ENCODE measurements at regions not wholly inside any gene's neighbourhood (a gene's known extent, or its start where the extent isn't known, plus 50 kb on each side); places are given as distances from the start of the nearest gene placed in this dataset.

DNA sequence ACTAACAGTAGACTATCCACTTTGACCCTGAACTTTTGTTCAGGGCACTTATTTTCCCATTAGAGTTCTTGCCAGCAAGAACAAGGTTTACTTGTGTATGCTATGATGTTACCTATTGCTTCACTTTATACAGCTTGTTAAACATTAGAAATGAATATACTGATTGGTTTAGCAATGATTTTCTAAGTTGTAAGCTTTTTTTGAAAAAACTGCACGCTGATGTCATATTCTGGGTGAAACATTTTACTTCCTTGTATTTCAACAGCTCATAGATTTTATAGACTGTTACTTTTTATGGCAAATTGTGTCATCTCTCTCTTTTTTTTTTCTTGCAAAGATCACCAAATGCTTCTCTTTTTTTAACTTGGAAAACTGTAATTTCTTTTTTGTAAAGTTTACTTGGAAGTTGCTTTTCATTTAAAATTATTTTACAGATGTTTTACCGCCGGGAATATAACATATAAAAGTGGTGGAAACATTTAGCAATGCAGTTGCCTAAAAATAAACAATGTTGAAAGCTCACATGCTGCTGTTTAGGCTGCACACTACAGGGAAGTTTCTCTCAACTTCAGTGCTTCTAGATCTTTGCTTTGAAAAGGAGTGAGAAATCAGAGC is 215.3 kb upstream of the NFIA start:
- Histone ChIP-seq H3K36me3 (ENCODE audit: insufficient read depth in 1 of 2, low read depth in 1 of 2) (no peaks in the 10 kb centered on the region), H3K4me3 (peak overlapping the region; percentile 58), H3K9me3 (no peaks in the 10 kb centered on the region), H3K27ac (peak overlapping the region; percentile 70), H3K27me3 (ENCODE audit: insufficient read depth in 3 of 3, low read length in 2 of 3) (peaks cover 0 to 3% (median 0%) of the 10 kb centered on the region in 3 donors), H3K4me1 (peaks cover 9% of the 10 kb centered on the region)
- DNase-seq (no peak), ATAC-seq (peak in 3 of 4 donors; percentile 43 to 48 (median 43))
- TF ChIP-seq, protein P1, sequence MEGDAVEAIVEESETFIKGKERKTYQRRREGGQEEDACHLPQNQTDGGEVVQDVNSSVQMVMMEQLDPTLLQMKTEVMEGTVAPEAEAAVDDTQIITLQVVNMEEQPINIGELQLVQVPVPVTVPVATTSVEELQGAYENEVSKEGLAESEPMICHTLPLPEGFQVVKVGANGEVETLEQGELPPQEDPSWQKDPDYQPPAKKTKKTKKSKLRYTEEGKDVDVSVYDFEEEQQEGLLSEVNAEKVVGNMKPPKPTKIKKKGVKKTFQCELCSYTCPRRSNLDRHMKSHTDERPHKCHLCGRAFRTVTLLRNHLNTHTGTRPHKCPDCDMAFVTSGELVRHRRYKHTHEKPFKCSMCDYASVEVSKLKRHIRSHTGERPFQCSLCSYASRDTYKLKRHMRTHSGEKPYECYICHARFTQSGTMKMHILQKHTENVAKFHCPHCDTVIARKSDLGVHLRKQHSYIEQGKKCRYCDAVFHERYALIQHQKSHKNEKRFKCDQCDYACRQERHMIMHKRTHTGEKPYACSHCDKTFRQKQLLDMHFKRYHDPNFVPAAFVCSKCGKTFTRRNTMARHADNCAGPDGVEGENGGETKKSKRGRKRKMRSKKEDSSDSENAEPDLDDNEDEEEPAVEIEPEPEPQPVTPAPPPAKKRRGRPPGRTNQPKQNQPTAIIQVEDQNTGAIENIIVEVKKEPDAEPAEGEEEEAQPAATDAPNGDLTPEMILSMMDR (IDR thresholded peaks at IDR 0.05) = no peak
- intact Hi-C loops (cut with DNase I) = loop anchor here in 1 of 2 donors (1.0 to 10.0 kb wide), 4 partner anchors 35 to 215 kb away; partner anchors contain the start of gene NFIA
- 14 to 29% (median 19%) methylated on average over 3 of the region's 3 CpGs for WGBS, 3 donors

DNA sequence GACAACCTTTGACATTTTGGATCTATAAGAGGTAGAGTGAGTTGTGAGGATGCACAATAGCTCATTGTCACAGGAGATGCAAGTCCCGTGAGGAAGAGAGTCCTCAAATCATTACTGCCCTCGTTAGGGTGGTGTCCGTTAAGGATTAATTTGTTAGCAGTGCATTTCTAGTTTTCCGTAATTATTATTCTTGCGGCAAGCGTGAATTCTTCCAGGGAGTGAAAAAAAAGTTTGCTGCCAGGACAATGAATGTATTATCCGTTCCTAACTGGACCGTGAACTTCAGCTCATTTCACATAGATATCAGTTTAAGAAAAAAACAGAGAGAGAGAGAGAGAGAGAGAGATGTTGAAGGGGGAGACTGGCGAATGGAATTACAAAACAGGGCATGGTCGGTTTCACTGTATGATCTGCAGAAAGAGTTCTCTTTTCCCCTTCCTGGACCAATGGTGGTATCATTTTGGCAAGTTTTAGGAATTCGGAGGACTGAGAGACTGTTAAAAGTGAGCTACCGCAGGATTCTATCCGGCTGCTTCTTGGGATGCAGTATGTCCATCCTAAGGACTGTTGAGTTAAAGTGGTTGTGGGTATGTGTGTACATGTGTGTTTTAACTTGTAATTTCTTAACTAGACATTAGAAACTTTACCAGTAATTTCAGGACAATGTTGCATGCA is 216.0 kb upstream of the NFIA start:
- peak overlapping the region; percentile 70 for H3K27ac ChIP-seq
- intact Hi-C loops (cut with DNase I) = loop anchor here in 1 of 2 donors (5.0 to 10.0 kb wide), 3 partner anchors 36 to 216 kb away; partner anchors contain the start of gene NFIA
- H3K27me3 ChIP-seq (ENCODE audit: insufficient read depth in 3 of 3, low read length in 2 of 3) = peaks cover 0 to 3% (median 0%) of the 10 kb centered on the region in 3 donors
- DNase-seq = no peak
- no peaks in the 10 kb centered on the region for H3K36me3 ChIP-seq (ENCODE audit: insufficient read depth in 1 of 2, low read depth in 1 of 2)
- TF ChIP-seq, protein P1 (IDR thresholded peaks at IDR 0.05) = no peak
- peaks cover 9% of the 10 kb centered on the region for H3K4me1 ChIP-seq
- peak overlapping the region; percentile 58 for H3K4me3 ChIP-seq
- H3K9me3 ChIP-seq = no peaks in the 10 kb centered on the region
- WGBS, 3 donors = 27 to 35% (median 33%) methylated on average over 13 of the region's 13 CpGs
- peak in 3 of 4 donors; percentile 20 to 30 (median 22) for ATAC-seq

- H3K4me3 ChIP-seq = peak overlapping the region; percentile 58
- TF ChIP-seq, protein P1 (IDR thresholded peaks at IDR 0.05) = no peak
- intact Hi-C loops (cut with DNase I) = loop anchor here in 1 of 2 donors (5.0 to 10.0 kb wide), 3 partner anchors 37 to 217 kb away; partner anchors contain the start of gene NFIA
These were observed 217.2 kb upstream of the NFIA start for GRCh38 chr1:60865166-60865565.

DNA sequence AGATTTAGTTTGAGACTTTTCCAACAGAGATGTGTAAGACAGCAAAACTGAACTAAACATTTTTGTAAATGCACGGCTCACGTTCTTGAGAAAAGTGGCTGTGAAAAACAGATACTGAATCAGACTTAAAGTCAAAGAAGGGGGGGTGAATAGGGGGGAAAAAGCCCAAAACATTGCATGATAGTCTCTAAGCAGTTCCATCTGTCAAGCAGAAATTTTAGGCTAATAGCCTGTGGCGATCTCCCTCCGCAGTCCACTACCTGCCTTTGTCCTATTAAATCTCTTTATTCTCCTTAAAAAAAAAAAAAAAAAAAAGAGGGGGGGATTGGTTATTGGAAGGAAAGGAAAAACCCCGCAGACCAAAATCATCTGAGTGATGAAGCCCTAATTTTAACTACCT is 217.6 kb upstream of the NFIA start:
- WGBS, 3 donors = 43 to 81% (median 50%) methylated on average over 5 of the region's 5 CpGs
- intact Hi-C loops (cut with DNase I) = loop anchor here in 1 of 2 donors (5.0 to 10.0 kb wide), 3 partner anchors 38 to 218 kb away; partner anchors contain the start of gene NFIA
- DNase-seq (no peak), ATAC-seq (no peak)
- Histone ChIP-seq H3K9me3 (no peaks in the 10 kb centered on the region), H3K4me3 (peak overlapping the region; percentile 58), H3K36me3 (ENCODE audit: insufficient read depth in 1 of 2, low read depth in 1 of 2) (no peaks in the 10 kb centered on the region), H3K4me1 (peaks cover 9% of the 10 kb centered on the region), H3K27ac (peak overlapping the region; percentile 70), H3K27me3 (ENCODE audit: insufficient read depth in 3 of 3, low read length in 2 of 3) (peaks cover 0 to 3% (median 0%) of the 10 kb centered on the region in 3 donors)
- TF ChIP-seq, protein P1 (IDR thresholded peaks at IDR 0.05) = no peak

More at GRCh38 chr1:60865166-60865565, 217.2 kb upstream of the NFIA start:
- no peaks in the 10 kb centered on the region for H3K36me3 ChIP-seq (ENCODE audit: insufficient read depth in 1 of 2, low read depth in 1 of 2)
- H3K27ac ChIP-seq = peak overlapping the region; percentile 70
- 41 to 59% (median 46%) methylated on average over 8 of the region's 8 CpGs for WGBS, 3 donors
- DNase-seq (no peak), ATAC-seq (peak in 3 of 4 donors; percentile 42 to 57 (median 56))
- peaks cover 0 to 3% (median 0%) of the 10 kb centered on the region in 3 donors for H3K27me3 ChIP-seq (ENCODE audit: insufficient read depth in 3 of 3, low read length in 2 of 3)
- no peaks in the 10 kb centered on the region for H3K9me3 ChIP-seq
- peaks cover 9% of the 10 kb centered on the region for H3K4me1 ChIP-seq

Measured in psoas muscle (tissue), 7 donors.